Neural cell (in vitro differentiated cells): ENCODE measurements at regions not wholly inside any gene's neighbourhood (a gene's known extent, or its start where the extent isn't known, plus 50 kb on each side); places are given as distances from the start of the nearest gene placed in this dataset.

Experiments used
- H2AFZ ChIP-seq: fragments of 200-600, 300-800 bp; sonication (generic), shearing (Covaris generic); 2 replicates; pipeline ENCODE4 v1.6.0; 2014; ENCODE audit warnings: low read depth, mild to moderate bottlenecking, antibody characterized with exemption, low read length, moderate library complexity
- H3F3A ChIP-seq: fragments of 200-600 bp; shearing (Covaris generic); 2 replicates; pipeline ENCODE4 v1.6.1; 2016; ENCODE audit warnings: mild to moderate bottlenecking, moderate library complexity, mixed read lengths, antibody characterized with exemption, low read length; ENCODE audit not compliant: insufficient read depth, poor library complexity, severe bottlenecking
- H3K27ac ChIP-seq: fragments of 200-600, 300-800 bp; sonication (generic), shearing (Covaris generic); 2 replicates; pipeline ENCODE4 v1.5.1; 2014; ENCODE audit warnings: mild to moderate bottlenecking, low read length, moderate library complexity
- H3K27me3 ChIP-seq: fragments of 300-800, 200-600 bp; sonication (generic), shearing (Covaris generic); 2 replicates; pipeline ENCODE4 v1.6.0; 2014; ENCODE audit warnings: mild to moderate bottlenecking, low read depth, low read length, moderate library complexity; ENCODE audit not compliant: insufficient read depth
- H3K36me3 ChIP-seq: fragments of 300-800, 200-600 bp; sonication (generic), shearing (Covaris generic); 2 replicates; pipeline ENCODE4 v1.5.1; 2014; ENCODE audit warnings: mild to moderate bottlenecking, antibody characterized with exemption, low read length, moderate library complexity; ENCODE audit not compliant: insufficient read depth
- H3K4me2 ChIP-seq: fragments of 300-800, 200-600 bp; sonication (generic), shearing (Covaris generic); 2 replicates; pipeline ENCODE4 v1.6.0; 2014; ENCODE audit warnings: mild to moderate bottlenecking, low read length
- H3K4me3 ChIP-seq: fragments of 300-800, 200-600 bp; sonication (generic), shearing (Covaris generic); 2 replicates; pipeline ENCODE4 v1.5.1; 2014; ENCODE audit warnings: mild to moderate bottlenecking, low read length, moderate library complexity
- H3K79me2 ChIP-seq: fragments of 200-600 bp; shearing (Covaris generic); replicated peaks from 2 replicates; pipeline ENCODE4 v1.6.0; 2014; ENCODE audit warnings: mild to moderate bottlenecking, low read length, moderate library complexity; ENCODE audit not compliant: insufficient read depth
- H3K9ac ChIP-seq: fragments of 300-800, 200-600 bp; sonication (generic), shearing (Covaris generic); 2 replicates; pipeline ENCODE4 v1.6.1; 2016; ENCODE audit warnings: mild to moderate bottlenecking, low read length, mixed read lengths
- H3K9me2 ChIP-seq: fragments of 200-600 bp; shearing (Covaris generic); 2 replicates; pipeline ENCODE4 v1.6.1; 2016; ENCODE audit warnings: mild to moderate bottlenecking, low read length, mixed read lengths; ENCODE audit not compliant: insufficient read depth
- H3K9me3 ChIP-seq: fragments of 200-600, 300-800 bp; sonication (generic), shearing (Covaris generic); 2 replicates; pipeline ENCODE4 v1.6.1; 2016; ENCODE audit warnings: mild to moderate bottlenecking, mixed run types, low read length, moderate library complexity, mixed read lengths
- H4K20me1 ChIP-seq: fragments of 200-600 bp; shearing (Covaris generic); 2 replicates; pipeline ENCODE4 v1.6.1; 2016; ENCODE audit warnings: mild to moderate bottlenecking, mixed run types; ENCODE audit not compliant: insufficient read depth
- CTCF ChIP-seq: fragments of 450-650 bp; IDR thresholded peaks from 2 replicates; pipeline ENCODE4 v1.5.1; 2014; ENCODE audit warnings: antibody characterized with exemption, mild to moderate bottlenecking, moderate library complexity; ENCODE audit not compliant: poor library complexity, severe bottlenecking
- EP300 ChIP-seq: fragments of 450-650 bp; conservative IDR thresholded peaks from 2 replicates; pipeline ENCODE4 v1.6.1; 2014; ENCODE audit warnings: antibody characterized with exemption, mild to moderate bottlenecking, moderate library complexity; ENCODE audit not compliant: poor library complexity, severe bottlenecking
- EZH2 ChIP-seq: fragments of 200-600, 300-800 bp; shearing (Covaris generic), sonication (generic); IDR thresholded peaks from 2 replicates; pipeline ENCODE4 v1.6.1; 2014; ENCODE audit warnings: antibody characterized with exemption, low read length, borderline replicate concordance, mild to moderate bottlenecking; ENCODE audit not compliant: insufficient read depth, poor library complexity, severe bottlenecking
- MXI1 ChIP-seq: fragments of 450-650 bp; conservative IDR thresholded peaks from 2 replicates; pipeline ENCODE4 v1.6.1; 2014; ENCODE audit warnings: antibody characterized with exemption, mild to moderate bottlenecking; ENCODE audit not compliant: poor library complexity, severe bottlenecking
- POLR2AphosphoS5 ChIP-seq: IDR thresholded peaks from 2 replicates; pipeline ENCODE4 v1.6.1; 2012
- RAD21 ChIP-seq: fragments of 450-650 bp; conservative IDR thresholded peaks from 2 replicates; pipeline ENCODE4 v1.6.1; 2014; ENCODE audit warnings: antibody characterized with exemption, mild to moderate bottlenecking, moderate library complexity
- REST ChIP-seq: IDR thresholded peaks from 2 replicates; pipeline ENCODE4 v1.6.1; 2012; ENCODE audit warnings: borderline replicate concordance
- SMC3 ChIP-seq: fragments of 450-650 bp; conservative IDR thresholded peaks from 2 replicates; pipeline ENCODE4 v1.6.1; 2014; ENCODE audit warnings: antibody characterized with exemption, mild to moderate bottlenecking, moderate library complexity; ENCODE audit not compliant: poor library complexity
- TAF1 ChIP-seq: IDR thresholded peaks from 2 replicates; pipeline ENCODE4 v1.6.1; 2012; ENCODE audit warnings: low read depth

GRCh38 chr4:187125062-187125461, 401.4 kb upstream of the FAT1 start:
- Histone ChIP-seq H3K9ac (no peak overlapping the region), H3K27me3 (no peaks in the 10 kb centered on the region), H3K79me2 (no peaks in the 10 kb centered on the region), H3K4me2 (no peak overlapping the region), H3K27ac (no peak overlapping the region), H3K36me3 (no peaks in the 10 kb centered on the region), H4K20me1 (no peaks in the 10 kb centered on the region), H2AFZ (no peak overlapping the region), H3F3A (no peaks in the 10 kb centered on the region), H3K9me3 (no peaks in the 10 kb centered on the region), H3K4me3 (no peak overlapping the region), H3K9me2 (no peaks in the 10 kb centered on the region)
- TF ChIP-seq POLR2AphosphoS5 (no peak), EZH2 (no peak), EP300 (no peak), CTCF (no peak), SMC3 (no peak), TAF1 (no peak), MXI1 (no peak), RAD21 (no peak), REST (no peak)

GRCh38 chr4:187127456-187127855, 403.8 kb upstream of the FAT1 start:
- H3K9ac ChIP-seq, result no peak overlapping the region
- H3F3A ChIP-seq, result no peaks in the 10 kb centered on the region
- no peak overlapping the region for H3K4me3 ChIP-seq
- no peaks in the 10 kb centered on the region for H3K36me3 ChIP-seq
- H3K27me3 ChIP-seq, result no peaks in the 10 kb centered on the region
- no peaks in the 10 kb centered on the region for H3K9me2 ChIP-seq
- TF ChIP-seq CTCF (no peak), RAD21 (no peak)
- H2AFZ ChIP-seq, result no peak overlapping the region
- H3K4me2 ChIP-seq, result no peak overlapping the region
- no peaks in the 10 kb centered on the region for H3K9me3 ChIP-seq
- H4K20me1 ChIP-seq, result no peaks in the 10 kb centered on the region
- no peaks in the 10 kb centered on the region for H3K79me2 ChIP-seq
- no peak overlapping the region for H3K27ac ChIP-seq
